ENCODE measurements at regions not wholly inside any gene's neighbourhood (a gene's known extent, or its start where the extent isn't known, plus 50 kb on each side); places are given as distances from the start of the nearest gene placed in this dataset.

- TF ChIP-seq MAX (IDR thresholded peaks at IDR 0.05) (no peak), ELF1 (IDR thresholded peaks at IDR 0.05; ENCODE audit: borderline replicate concordance, low read depth) (no peak)
These were observed 108.2 kb upstream of the UBE2E3 start (continued) for GRCh38 chr2:180872255-180872654.

GRCh38 chr2:180871649-180872048 is 108.8 kb upstream of the UBE2E3 start:
- ChIA-PET CTCF (no interaction called here), RAD21 (ENCODE audit: low non-redundant PET in 1 of 2, low total read pairs in 2 of 2, uncharacterized antibody in 2 of 2, unreplicated experiment in 2 of 2) (no interaction called here), POLR2A (no interaction called here)
- ATAC-seq (no peak), DNase-seq (ENCODE audit: low read depth, low spot score) (no peak)
- Histone ChIP-seq H3K27ac (ENCODE audit: low read depth, low read length) (no peak overlapping the region), H2AFZ (ENCODE audit: low read depth, low read length, poor library complexity, severe bottlenecking) (no peak overlapping the region), H3K4me3 (replicated peaks in 1 of 2; ENCODE audit: low read depth in 1 of 2, low read length in 2 of 2) (no peak overlapping the region), H3K4me1 (ENCODE audit: control insufficient read depth in 1 of 2, insufficient read depth in 2 of 2, low read length in 2 of 2) (no peaks in the 10 kb centered on the region), H3K27me3 (ENCODE audit: insufficient read depth, low read length) (no peaks in the 10 kb centered on the region), H3K79me2 (ENCODE audit: insufficient read depth, low read length) (no peaks in the 10 kb centered on the region), H3K4me2 (ENCODE audit: low read length) (no peak overlapping the region), H3K36me3 (ENCODE audit: control insufficient read depth in 1 of 2, insufficient read depth in 2 of 2, low read length in 2 of 2) (no peaks in the 10 kb centered on the region), H3K9me3 (ENCODE audit: control insufficient read depth in 1 of 2, insufficient read depth in 1 of 2, low read depth in 1 of 2, low read length in 2 of 2) (no peaks in the 10 kb centered on the region), H3K9me2 (ENCODE audit: insufficient read depth) (no peaks in the 10 kb centered on the region), H3K9ac (ENCODE audit: low read length) (no peak overlapping the region), H4K20me1 (ENCODE audit: insufficient read depth) (no peaks in the 10 kb centered on the region)
- intact Hi-C loops (cut with micrococcal nuclease), result no loop called here
- no peak for TF ChIP-seq SP1 (IDR thresholded peaks at IDR 0.05; ENCODE audit: low read depth)
- no peak for TF ChIP-seq JUND (IDR thresholded peaks at IDR 0.05)
- BruUV-seq (replicated peaks), result no TSS peak

- Histone ChIP-seq H3K4me3 (replicated peaks in 1 of 2; ENCODE audit: low read depth in 1 of 2, low read length in 2 of 2) (no peak overlapping the region), H3K4me1 (ENCODE audit: control insufficient read depth in 1 of 2, insufficient read depth in 2 of 2, low read length in 2 of 2) (no peaks in the 10 kb centered on the region), H3K9me3 (ENCODE audit: control insufficient read depth in 1 of 2, insufficient read depth in 1 of 2, low read depth in 1 of 2, low read length in 2 of 2) (no peaks in the 10 kb centered on the region), H3K9ac (ENCODE audit: low read length) (no peak overlapping the region), H3K27ac (ENCODE audit: low read depth, low read length) (no peak overlapping the region), H3K27me3 (ENCODE audit: insufficient read depth, low read length) (no peaks in the 10 kb centered on the region), H2AFZ (ENCODE audit: low read depth, low read length, poor library complexity, severe bottlenecking) (no peak overlapping the region), H4K20me1 (ENCODE audit: insufficient read depth) (no peaks in the 10 kb centered on the region), H3K9me2 (ENCODE audit: insufficient read depth) (no peaks in the 10 kb centered on the region), H3K36me3 (ENCODE audit: control insufficient read depth in 1 of 2, insufficient read depth in 2 of 2, low read length in 2 of 2) (no peaks in the 10 kb centered on the region), H3K79me2 (ENCODE audit: insufficient read depth, low read length) (no peaks in the 10 kb centered on the region), H3K4me2 (ENCODE audit: low read length) (no peak overlapping the region)
- POLR2A ChIA-PET, result no interaction called here
- TF ChIP-seq EGR1 (IDR thresholded peaks at IDR 0.05; ENCODE audit: low read depth), result no peak
- no peak for TF ChIP-seq ZBTB33 (IDR thresholded peaks at IDR 0.05; ENCODE audit: extremely low read depth, insufficient replicate concordance, low read length)
- no peak for TF ChIP-seq CBX3 (IDR thresholded peaks at IDR 0.05; ENCODE audit: low read depth)
- TF ChIP-seq ZNF274 (IDR thresholded peaks at IDR 0.05; ENCODE audit: low read depth, low read length), result no peak
- TF ChIP-seq YY1 (IDR thresholded peaks at IDR 0.05; ENCODE audit: extremely low read depth, insufficient replicate concordance, low read depth, low read length), result no peak
- TF ChIP-seq SRF (IDR thresholded peaks at IDR 0.05; ENCODE audit: low read depth), result no peak
- TF ChIP-seq POLR2A (IDR thresholded peaks at IDR 0.05; ENCODE audit: borderline replicate concordance, extremely low read depth, insufficient read depth, insufficient read length), result no peak
- no peak for TF ChIP-seq ELF1 (IDR thresholded peaks at IDR 0.05; ENCODE audit: borderline replicate concordance, low read depth)
- no peak for TF ChIP-seq POLR2AphosphoS5 (IDR thresholded peaks at IDR 0.05; ENCODE audit: low read depth, low read length)
- TF ChIP-seq CTCF (IDR thresholded peaks at IDR 0.05 in 2 of 3, conservative IDR thresholded peaks at IDR 0.05 in 1 of 3; ENCODE audit: borderline replicate concordance in 1 of 3, insufficient read depth in 1 of 3, low read depth in 2 of 3, low read length in 2 of 3), result no peak
- TF ChIP-seq EZH2 (IDR thresholded peaks at IDR 0.05), result no peak
- RAD21 ChIA-PET (ENCODE audit: low non-redundant PET in 1 of 2, low total read pairs in 2 of 2, uncharacterized antibody in 2 of 2, unreplicated experiment in 2 of 2), result no interaction called here
- no peak for DNase-seq (ENCODE audit: low read depth, low spot score)
- intact Hi-C loops (cut with micrococcal nuclease), result no loop called here
- ATAC-seq, result no peak
- BruUV-seq (replicated peaks), result no TSS peak
- CTCF ChIA-PET, result no interaction called here
These were observed 130.6 kb upstream of the UBE2E3 start for GRCh38 chr2:180849851-180850250.
